HG03520 (cell line): ENCODE measurements at regions not wholly inside any gene's neighbourhood (a gene's known extent, or its start where the extent isn't known, plus 50 kb on each side); places are given as distances from the start of the nearest gene placed in this dataset.

Source experiments
- ATAC-seq: cut with Tn5 transposase; IDR thresholded peaks from one replicate; pipeline ENCODE4 v1.9.1; 2021; ENCODE audit warnings: mild to moderate bottlenecking, moderate library complexity; ENCODE audit not compliant: unreplicated experiment

GRCh38 chr2:7666596-7667259 is 749.5 kb downstream of the RNF144A start:
- no peak for ATAC-seq

- ATAC-seq = no peak
Observed at GRCh38 chr2:7667260-7667757, 750.1 kb downstream of the RNF144A start.

GRCh38 chr2:7670905-7671641 is 753.9 kb downstream of the RNF144A start:
- no peak for ATAC-seq

GRCh38 chr2:7672027-7672684 is 754.9 kb downstream of the RNF144A start:
- no peak for ATAC-seq

GRCh38 chr2:7672685-7673071 is 755.5 kb downstream of the RNF144A start:
- no peak for ATAC-seq

GRCh38 chr2:7673101-7673500 is 755.9 kb downstream of the RNF144A start:
- ATAC-seq = no peak

GRCh38 chr2:7673853-7674252 is 756.6 kb downstream of the RNF144A start:
- no peak for ATAC-seq

GRCh38 chr2:7674606-7675005 is 757.4 kb downstream of the RNF144A start:
- ATAC-seq = no peak

GRCh38 chr2:7676714-7677113 is 759.5 kb downstream of the RNF144A start:
- ATAC-seq = no peak

- ATAC-seq = no peak
Observed at GRCh38 chr2:7681881-7682461, 764.8 kb downstream of the RNF144A start.

GRCh38 chr2:7683196-7683595 is 766.0 kb downstream of the RNF144A start:
- ATAC-seq = no peak

- no peak for ATAC-seq
Observed at GRCh38 chr2:7683708-7684107, 766.5 kb downstream of the RNF144A start.

GRCh38 chr2:7685342-7686015 is 768.3 kb downstream of the RNF144A start:
- ATAC-seq = no peak

GRCh38 chr2:7686016-7686385 is 768.8 kb downstream of the RNF144A start:
- no peak for ATAC-seq

GRCh38 chr2:7691961-7692656 is 774.9 kb downstream of the RNF144A start:
- ATAC-seq = no peak

- ATAC-seq = no peak
Observed at GRCh38 chr2:7692657-7693161, 775.5 kb downstream of the RNF144A start.

GRCh38 chr2:7693246-7694075 is 776.2 kb downstream of the RNF144A start:
- no peak for ATAC-seq

- no peak for ATAC-seq
Observed at GRCh38 chr2:7694076-7694985, 777.1 kb downstream of the RNF144A start.
